ENCODE measurements at regions not wholly inside any gene's neighbourhood (a gene's known extent, or its start where the extent isn't known, plus 50 kb on each side); places are given as distances from the start of the nearest gene placed in this dataset.

- DNase-seq (ENCODE audit: low read depth): no peak
Measured at GRCh38 chr6:44531442-44532015, 144.0 kb downstream of the CDC5L start.

DNA sequence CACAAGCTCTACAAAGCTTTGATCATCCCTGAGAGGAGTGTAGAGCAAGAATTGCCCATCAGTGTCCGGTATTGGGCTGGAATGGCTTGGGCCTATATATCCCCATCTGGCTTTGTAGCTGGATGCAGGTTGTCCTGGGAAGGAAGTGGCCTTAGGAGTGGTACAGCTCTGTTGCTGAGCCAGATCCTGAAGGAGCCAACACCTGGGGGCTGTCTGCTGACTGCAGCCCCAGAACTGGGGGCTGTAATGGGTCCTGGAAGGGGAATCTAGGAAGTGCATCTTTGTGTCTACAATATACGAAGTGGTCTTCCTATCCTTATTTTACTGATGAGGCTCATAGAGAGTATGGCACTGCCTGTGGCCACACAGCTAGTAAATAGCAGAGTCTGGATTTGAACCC, 145.9 kb downstream of the CDC5L start:
- DNase-seq (ENCODE audit: low read depth): no peak

- DNase-seq (ENCODE audit: low read depth): no peak
Measured at GRCh38 chr6:44534291-44534690, 146.8 kb downstream of the CDC5L start.

- no peak for DNase-seq (ENCODE audit: low read depth)
Measured at GRCh38 chr6:44535446-44535845, 147.9 kb downstream of the CDC5L start.

GRCh38 chr6:44535967-44536366, 148.5 kb downstream of the CDC5L start:
- DNase-seq (ENCODE audit: low read depth): no peak

GRCh38 chr6:44537306-44538049, 150.0 kb downstream of the CDC5L start:
- no peak for DNase-seq (ENCODE audit: low read depth)

GRCh38 chr6:44538131-44538806, 150.8 kb downstream of the CDC5L start:
- DNase-seq (ENCODE audit: low read depth): no peak

DNA sequence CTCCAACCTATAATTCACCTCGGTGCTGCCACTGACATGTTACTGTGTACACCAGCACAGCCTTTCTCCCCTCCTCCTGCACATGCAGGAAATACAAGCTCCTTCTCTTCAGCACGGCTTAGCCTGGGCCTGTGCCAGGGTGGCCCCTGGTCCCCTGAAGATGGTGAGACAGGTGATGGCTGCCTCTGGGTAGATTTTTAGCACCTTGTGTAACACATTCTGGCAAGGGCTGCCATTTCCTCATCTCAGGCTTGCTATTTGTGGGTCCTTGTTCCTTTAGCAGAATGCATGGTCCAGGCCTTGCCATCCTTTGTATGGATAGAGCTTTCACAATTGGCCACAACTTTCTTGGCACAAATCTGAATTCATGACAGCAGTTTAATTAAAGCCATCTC, 151.3 kb downstream of the CDC5L start:
- DNase-seq (ENCODE audit: low read depth): no peak

DNA sequence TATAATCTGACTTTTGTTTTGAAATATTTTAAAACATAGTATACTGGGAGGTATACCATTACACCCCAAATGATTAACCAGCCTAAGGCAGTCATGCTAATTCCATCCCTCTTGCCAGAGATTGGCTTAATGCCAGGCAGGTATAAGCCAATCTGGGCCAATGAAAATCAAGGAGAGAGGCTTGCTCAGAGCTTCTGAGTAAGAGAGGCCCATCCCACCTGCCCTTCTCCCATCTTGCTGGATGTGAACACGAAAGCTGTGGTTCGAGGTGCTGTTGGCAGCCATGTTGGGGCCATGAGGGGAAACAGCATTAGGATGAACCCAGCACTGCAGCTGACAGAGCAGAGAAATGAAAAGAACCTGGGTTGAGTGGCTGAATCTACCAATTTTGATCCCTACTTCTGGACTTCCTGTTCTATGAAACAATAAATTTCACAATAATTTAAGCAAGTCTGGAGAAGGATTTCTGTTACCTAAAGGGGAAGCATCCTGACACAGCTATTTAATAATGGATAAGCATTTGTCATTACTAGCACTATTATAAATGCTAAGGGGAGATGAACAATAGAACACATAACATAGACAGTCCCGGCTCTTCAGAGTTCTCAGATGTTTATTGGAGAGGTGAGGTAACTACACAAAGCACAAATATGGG, 152.3 kb downstream of the CDC5L start:
- no peak for DNase-seq (ENCODE audit: low read depth)

GRCh38 chr6:44540881-44541280, 153.4 kb downstream of the CDC5L start:
- DNase-seq (ENCODE audit: low read depth): no peak

- no peak for DNase-seq (ENCODE audit: low read depth)
Measured at GRCh38 chr6:44542401-44543116, 155.1 kb downstream of the CDC5L start.

GRCh38 chr6:44543664-44544063, 156.2 kb downstream of the CDC5L start:
- DNase-seq (ENCODE audit: low read depth): no peak

GRCh38 chr6:44545224-44545623, 157.7 kb downstream of the CDC5L start:
- DNase-seq (ENCODE audit: low read depth): no peak

DNA sequence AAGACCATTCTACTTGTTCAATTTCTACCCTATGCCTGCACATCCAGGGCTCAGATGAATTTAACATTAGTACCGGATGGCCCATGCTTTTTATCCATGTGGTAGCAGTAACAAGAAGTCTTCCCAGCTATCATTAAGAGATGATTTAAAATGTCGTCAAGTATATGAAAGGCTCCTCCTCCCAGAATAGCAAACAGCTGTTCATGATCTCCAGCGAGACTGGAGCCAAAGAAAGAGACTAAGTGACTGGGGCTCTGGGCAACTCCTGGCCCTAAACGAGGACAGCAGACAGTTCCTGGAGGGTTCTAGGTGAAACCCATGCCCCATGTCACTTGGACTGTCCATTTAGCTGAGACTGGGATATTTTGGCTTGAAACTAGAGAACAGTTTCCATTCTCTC, 160.8 kb downstream of the CDC5L start:
- peak; percentile 44 for DNase-seq (ENCODE audit: low read depth)

DNA sequence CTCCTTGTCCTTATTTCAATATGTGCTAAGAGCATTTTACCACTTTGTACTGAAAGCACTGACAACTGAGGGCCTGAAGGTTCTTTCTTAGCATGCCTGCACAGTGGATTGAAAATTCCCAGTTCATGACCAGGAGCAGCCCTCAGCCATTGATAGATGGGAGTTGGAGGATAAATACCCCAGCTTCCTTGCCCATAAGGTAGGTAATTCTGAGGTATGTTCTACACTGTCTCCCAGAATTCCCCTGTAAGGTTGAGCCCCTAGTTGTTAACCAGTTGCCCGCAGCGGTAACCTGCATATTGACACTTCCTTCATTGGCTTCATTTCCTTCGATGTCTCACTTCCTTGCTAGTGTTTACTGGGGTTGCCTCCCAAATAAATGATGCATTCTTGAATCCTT, 162.0 kb downstream of the CDC5L start:
- DNase-seq (ENCODE audit: low read depth): no peak

DNA sequence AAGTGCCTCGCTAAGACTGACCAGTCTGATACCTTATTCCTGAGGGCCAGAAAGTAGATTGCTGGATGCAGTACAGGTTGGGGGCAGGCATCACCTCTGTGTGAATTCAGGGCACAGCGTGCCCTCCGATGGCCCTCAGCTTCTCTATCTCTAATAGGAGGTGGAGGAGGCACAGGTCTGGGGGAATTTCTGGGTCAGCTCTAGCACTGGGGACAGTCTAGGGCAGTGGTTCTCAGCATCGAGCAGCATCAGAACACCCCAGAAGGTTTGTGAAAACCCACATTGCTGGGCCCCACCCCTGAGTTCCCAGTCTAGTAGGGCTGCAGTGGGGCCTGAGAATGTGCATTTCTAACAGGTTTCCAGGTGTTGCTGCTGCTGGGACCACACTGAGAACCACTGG, 166.7 kb downstream of the CDC5L start:
- DNase-seq (ENCODE audit: low read depth): no peak

- no peak for DNase-seq (ENCODE audit: low read depth)
Measured at GRCh38 chr6:44554861-44555260, 167.4 kb downstream of the CDC5L start.

- no peak for DNase-seq (ENCODE audit: low read depth)
Measured at GRCh38 chr6:44556046-44556445, 168.5 kb downstream of the CDC5L start.

DNA sequence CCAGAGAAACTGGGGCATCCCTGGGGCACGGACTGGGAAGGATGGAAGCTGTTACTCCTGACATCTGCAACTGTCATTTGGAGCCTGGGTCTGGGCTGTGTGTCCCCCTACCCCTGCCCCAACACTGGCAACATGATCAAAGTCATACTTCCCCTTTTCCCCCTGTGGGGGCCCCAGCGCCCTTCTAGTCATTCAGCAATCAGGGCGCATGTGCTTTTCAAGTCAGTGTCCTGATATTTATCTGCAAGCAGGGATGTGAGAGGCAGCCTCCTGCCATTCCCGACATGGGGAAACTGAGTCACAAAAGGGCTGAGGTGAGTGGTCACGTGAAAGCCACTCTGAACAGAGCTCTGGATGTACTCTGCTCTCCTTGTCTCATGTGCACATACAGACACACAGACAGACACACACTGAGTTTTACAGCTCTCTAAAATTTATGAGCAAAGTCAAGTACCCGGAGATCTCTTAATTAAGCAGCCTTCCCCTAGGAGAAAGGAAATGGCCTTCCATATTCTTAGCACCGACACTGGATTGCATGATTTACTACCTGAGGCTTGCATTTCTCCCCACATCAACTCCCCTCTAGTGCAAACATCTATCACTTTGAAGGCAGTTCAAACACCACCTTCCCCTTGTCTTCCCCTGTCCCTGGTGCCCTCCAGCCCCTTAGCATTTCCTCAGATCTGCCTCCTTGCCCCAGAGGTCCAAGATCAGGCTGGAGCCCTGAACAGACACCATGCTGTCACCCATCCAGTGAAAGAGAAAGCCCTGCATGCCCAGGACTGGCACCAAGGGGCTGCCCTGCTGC, 170.7 kb downstream of the CDC5L start:
- no peak for DNase-seq (ENCODE audit: low read depth)

- DNase-seq (ENCODE audit: low read depth): no peak
Measured at GRCh38 chr6:44558832-44559251, 171.3 kb downstream of the CDC5L start.
